Stimulated activated CD4-positive, alpha-beta T cell treated with anti-CD3 and anti-CD28 coated beads, Interleukin-12 subunit alpha, Interleukin-12 subunit beta, amount 100 ng/mL, for 24 hours (primary cell): ENCODE measurements at regions not wholly inside any gene's neighbourhood (a gene's known extent, or its start where the extent isn't known, plus 50 kb on each side); places are given as distances from the start of the nearest gene placed in this dataset.
"Not testable (repeated sequence)": the region's sequence is repeated elsewhere in the genome, so short reads cannot be mapped to it uniquely, and the experiment has no call there.

Source experiments
- DNase-seq, 2 experiments: peaks; one replicate each; pipeline ENCODE4 v3.0.0-alpha.2; 2020; ENCODE audit warnings: low read depth in 2 of 2

DNA sequence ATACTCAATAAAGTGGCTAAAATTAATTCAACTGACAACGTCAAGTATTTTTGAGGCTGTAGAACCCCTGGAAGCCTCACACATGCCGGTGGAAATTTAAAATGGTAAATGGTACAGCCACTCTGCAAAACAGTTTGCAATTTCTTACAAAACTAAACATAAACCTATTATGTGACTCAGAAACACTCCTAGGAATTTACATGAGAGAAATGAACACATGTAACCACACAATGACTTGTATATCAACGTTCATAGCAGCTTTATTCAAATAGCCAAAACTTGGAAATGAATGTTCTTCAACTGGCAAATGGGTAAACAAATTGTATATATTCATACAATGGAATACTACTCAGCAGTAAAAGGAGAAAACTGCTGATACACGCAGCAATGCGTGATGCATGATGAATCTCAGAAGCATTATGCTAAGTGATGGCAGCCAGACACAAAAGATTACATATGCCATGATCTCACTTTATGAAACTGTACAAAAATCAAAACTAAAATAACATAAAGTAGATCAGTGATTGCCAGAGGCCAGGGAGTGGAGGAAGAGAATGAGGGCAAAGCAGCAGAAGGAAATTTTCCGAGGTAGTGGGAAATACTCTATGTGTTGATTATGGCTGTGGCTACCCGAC lies 112.5 kb downstream of the FAM50B start:
- no peak for DNase-seq

GRCh38 chr6:3962291-3963280 lies 113.4 kb downstream of the FAM50B start:
- no peak for DNase-seq

GRCh38 chr6:3963426-3963825 lies 114.3 kb downstream of the FAM50B start:
- no peak for DNase-seq

DNA sequence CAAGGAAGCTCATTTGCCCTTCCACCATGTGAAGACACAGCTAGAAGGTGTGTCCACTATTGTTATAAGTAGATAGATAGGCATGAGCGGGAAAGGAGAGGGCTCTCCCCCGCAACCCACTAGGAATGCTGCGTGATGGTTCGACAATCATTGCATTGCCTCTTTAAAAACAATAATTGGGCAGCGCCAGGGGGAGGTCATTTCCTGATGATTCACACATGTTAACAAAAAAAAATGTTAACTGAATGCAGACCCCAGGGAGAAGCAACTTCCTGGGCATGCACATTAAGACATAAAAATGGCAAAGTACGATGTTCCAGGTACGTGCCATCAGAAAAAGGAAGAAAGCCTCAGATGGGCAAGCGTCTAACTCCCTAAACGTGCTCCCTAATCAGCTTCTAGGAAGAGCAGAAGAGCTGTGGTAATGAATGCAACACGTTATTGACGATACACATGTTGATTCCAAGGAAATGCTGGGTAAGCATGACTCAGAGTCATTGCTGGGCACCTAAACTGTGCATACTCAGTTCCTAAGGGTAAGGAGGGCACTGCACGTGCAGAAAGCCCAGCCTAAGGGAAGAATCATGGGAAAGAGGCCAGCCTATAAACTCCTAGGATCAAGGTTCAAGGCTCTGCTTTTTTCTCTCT lies 113.7 kb downstream of the FAM217A start:
- DNase-seq, result no peak

GRCh38 chr6:3966426-3966825 lies 112.5 kb downstream of the FAM217A start:
- no peak for DNase-seq

- DNase-seq, result no peak
These were observed 108.8 kb downstream of the FAM217A start for GRCh38 chr6:3970097-3970496.

DNA sequence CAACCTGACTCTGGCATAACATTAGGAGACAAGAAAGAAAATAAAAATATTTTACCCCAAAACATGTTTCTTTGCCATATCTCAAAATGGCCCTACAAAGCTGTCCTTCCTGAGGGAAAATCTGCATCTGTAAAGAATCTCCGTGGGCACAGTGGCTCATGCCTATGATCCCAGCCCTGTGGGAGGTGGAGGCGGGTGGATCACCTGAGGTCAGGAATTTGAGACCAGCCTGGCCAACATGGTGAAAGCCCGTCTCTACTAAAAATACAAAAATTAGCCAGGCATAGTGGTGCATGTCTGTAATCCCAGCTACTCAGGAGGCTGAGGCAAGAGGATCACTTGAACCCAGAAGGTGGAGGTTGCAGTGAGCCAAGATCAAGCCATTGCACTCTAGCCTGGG lies 105.8 kb downstream of the FAM217A start:
- DNase-seq, result not testable (repeated sequence)

GRCh38 chr6:3977875-3978711 lies 100.8 kb downstream of the FAM217A start:
- peak in 1 of 2 experiments; percentile 11 for DNase-seq

DNA sequence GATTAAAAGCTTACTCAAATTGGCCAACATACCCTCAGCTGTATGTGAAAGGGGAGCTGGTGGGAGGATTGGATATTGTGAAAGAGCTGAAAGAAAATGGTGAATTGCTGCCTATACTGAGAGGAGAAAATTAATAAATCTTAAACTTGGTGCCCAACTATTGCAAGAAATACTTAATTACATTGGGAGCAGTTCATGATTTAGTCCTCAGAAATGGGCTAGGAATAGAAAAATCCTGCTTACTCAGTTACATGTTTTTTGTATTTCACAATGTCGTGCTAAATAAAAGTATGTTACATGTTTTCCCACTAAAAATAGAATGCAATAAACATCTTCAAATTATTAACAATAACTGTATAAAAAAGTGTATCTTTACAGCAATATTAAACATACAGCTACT lies 100.0 kb downstream of the FAM217A start:
- not testable (repeated sequence) for DNase-seq

DNA sequence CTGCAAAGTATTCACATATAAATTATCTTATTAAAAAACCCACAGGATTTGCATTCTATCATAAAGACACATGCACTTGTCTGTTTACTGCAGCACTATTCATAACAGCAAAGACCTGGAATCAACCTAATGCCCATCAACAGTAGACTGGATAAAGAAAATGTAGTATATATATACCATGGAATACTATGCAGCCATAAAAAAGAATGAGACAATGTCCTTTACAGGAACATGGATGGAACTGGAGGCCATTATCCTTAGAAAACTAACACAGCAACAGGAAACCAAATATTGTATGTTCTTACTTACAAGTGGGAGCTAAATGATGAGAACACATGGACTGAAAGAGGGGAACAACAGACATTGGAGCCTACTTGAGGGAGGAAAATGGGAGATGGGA lies 97.0 kb downstream of the FAM217A start:
- DNase-seq, result no peak

DNA sequence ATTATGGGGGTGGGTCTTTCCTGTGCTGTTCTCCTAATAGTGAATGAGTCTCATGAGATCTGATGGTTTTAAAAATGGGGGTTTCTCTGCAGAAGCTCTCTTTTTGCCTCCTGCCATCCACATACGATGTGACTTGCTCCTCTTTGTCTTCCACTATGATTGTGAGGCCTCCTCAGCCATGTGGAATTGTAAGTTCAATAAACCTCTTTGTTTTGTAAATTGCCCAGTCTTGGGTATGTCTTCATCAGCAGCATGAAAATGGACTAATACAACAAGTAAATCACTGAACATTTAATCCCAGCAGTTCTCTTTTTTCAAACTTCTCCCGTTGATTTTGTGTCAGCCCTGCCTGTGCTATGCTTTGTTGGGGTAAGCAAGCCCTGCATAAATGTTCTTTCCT lies 95.2 kb downstream of the FAM217A start:
- no peak for DNase-seq

DNA sequence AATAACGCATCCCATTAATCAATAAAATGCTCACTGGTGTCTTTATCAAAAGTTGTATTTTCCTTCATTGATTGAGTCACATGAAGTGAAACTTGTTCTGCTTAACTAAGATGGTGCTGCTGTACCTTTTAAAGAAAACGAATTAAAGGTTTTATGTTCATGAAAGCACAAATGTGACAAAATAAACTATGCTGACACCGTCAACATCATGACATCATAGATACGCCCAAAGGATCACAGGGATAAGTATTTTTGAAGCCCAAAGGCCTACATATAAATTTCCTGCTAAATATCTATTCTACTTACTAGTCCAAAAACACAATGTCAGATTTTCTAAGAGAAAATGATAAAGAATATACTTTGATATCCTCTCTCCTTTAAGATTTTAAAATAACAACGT lies 94.4 kb downstream of the FAM217A start:
- DNase-seq, result no peak

- no peak for DNase-seq
These were observed 92.7 kb downstream of the FAM217A start for GRCh38 chr6:3986241-3986640.

DNA sequence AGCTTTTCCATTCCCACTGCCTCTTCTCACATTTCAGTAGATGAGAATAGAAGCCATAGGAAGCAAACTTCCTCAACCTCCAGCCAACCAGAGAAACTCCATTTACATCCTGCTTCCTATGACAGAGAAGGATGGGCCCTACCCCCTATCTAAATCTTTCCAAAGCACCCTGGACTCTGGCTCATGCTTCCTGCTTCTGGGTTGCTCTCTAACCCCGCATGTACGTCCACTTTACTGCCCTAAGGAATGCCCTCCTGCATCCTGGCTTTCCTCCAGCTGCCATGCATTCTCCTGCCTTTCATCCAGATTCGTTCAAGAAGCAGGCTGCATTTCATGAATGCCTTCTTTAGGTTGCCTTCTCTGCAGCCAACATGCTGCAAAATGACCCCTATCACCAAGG lies 91.9 kb downstream of the FAM217A start:
- DNase-seq, result no peak

GRCh38 chr6:3987576-3987975 lies 91.4 kb downstream of the FAM217A start:
- DNase-seq, result no peak

- peak; percentile 52 to 77 for DNase-seq
These were observed 88.0 kb downstream of the FAM217A start for GRCh38 chr6:3990692-3991491.

- DNase-seq, result no peak
These were observed 87.0 kb downstream of the FAM217A start for GRCh38 chr6:3991941-3992340.

GRCh38 chr6:3996349-3996748 lies 82.6 kb downstream of the FAM217A start:
- DNase-seq, result no peak

DNA sequence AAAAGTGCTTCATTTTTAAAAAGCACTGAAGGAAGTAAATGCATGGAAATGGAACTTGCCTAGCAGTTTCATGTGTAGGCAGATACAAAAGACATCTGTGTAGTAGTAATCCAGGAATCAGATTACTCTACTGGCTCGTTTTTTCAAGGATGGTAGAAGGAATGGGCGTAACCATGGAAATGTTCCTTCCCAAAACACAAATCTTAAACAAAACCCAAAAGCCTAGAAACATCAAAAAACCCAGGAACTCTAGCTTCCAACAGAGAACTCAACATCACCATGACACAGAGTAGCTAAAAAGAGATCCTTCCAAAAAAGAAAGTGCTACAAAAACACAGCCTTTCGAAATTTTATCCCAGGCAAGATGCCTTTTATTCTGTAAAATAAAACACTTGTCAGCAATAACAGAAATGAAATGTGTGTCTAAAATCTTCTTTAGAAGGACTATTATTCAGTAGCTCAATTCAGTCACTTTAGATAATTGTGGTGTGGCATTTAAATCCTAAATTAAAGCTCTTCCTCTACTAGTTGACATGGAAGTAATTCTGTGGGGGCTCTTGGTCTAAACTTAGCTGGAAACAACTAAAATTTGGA lies 81.7 kb downstream of the FAM217A start:
- DNase-seq, result no peak
